GDM1 (cell line): ENCODE measurements at regions not wholly inside any gene's neighbourhood (a gene's known extent, or its start where the extent isn't known, plus 50 kb on each side); places are given as distances from the start of the nearest gene placed in this dataset.

Source experiments
- DNase-seq: peaks from one replicate; lab custom pipeline; 2025; lab: John Stamatoyannopoulos, UW

- DNase-seq: no peak
Measured at GRCh38 chr17:71334048-71334751, 786.6 kb upstream of the SOX9 start.

DNA sequence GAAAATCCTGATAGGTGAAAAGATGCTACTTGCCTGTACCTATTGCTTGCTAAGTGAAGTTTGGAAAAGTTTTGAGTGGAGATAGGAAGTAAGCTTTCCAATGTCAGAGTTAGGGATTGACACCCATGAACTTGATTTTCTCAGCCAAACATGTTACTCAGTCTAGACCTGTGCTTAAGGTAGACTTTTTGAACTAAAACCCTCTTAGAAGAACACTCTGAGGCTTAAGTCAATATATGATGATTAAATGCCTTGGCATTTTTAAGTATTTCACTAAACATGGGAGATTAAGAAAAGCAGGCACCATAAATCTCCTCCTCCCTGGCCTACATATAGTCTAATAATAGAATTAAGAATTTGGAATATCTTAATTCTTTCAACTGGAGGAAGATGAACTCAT lies 785.6 kb upstream of the SOX9 start:
- no peak for DNase-seq

DNA sequence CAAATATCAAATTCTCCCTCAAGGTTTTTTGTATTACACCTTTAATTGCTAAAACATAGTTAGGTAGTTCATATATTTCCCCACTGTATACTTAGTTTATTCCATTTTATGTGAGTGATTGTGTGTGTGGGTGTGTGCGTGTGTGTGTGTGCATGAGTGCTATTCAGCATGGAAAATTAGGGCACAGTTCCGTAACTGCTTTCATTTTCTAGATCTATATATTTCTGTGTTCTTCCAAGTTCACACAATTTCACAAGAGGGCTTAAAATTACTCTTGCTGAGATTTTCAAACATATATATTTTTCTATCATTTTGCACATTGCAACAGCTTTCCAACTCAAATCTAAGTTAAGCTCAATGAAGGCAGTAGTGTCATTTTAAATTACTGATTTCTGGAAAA lies 782.9 kb upstream of the SOX9 start:
- DNase-seq: no peak

DNA sequence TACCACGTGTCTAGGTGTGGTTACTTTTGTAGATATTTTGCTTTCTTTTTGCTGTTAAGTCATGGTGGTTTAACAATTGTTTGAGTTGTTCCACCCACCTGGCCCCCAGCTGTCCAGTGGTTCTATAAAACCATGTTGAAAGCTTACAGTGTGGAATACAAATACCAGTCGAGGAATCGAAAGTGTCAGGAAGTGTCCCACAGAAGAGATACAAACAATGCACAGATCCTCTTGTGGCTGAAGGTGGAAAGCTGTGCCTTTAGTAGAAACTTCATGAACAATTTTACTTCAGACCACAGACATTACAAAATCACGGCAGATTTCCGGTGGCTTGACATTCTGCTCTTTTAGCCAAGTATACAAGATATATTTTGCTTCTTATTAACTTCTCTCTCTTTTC lies 782.4 kb upstream of the SOX9 start:
- DNase-seq: no peak

- no peak for DNase-seq
Measured at GRCh38 chr17:71339206-71339605, 781.6 kb upstream of the SOX9 start.

GRCh38 chr17:71342737-71343136 lies 778.1 kb upstream of the SOX9 start:
- no peak for DNase-seq

DNA sequence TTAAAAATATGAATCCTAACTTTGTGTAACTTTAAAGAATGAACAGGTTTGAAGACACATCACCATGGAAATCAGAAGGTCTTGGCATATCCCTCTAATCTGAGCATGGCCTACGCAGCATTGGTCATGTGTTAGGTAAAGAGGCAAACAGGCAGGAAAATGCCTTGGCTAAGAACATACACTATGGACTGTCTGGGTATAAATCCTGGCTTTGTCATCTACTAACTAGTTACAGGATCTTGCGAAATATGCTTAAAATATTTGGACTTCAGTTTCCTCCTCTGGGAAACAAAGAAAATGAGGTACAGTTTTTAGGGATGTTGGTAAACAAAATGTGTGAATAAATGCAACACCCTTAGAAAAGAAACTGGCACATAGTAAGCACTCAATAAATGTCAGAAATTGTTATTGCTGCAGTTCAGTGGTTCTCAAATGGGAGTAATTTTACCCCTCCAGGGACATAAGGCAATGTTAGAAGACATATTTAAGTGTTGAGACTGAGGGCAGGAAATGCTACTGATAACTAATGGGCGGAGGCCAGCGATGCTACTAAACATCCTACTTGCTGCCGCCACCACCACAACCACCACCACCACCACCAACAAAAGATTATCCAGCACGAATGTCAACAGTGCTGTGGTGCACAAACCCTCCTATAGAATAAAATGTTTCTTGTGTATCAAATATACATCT lies 770.8 kb upstream of the SOX9 start:
- DNase-seq: no peak

GRCh38 chr17:71360301-71360700 lies 760.5 kb upstream of the SOX9 start:
- no peak for DNase-seq

GRCh38 chr17:71361656-71362450 lies 759.0 kb upstream of the SOX9 start:
- no peak for DNase-seq

GRCh38 chr17:71363661-71364060 lies 757.2 kb upstream of the SOX9 start:
- DNase-seq: no peak

- DNase-seq: no peak
Measured at GRCh38 chr17:71371809-71372208, 749.0 kb upstream of the SOX9 start.

GRCh38 chr17:71375948-71376347 lies 744.9 kb upstream of the SOX9 start:
- DNase-seq: no peak

- no peak for DNase-seq
Measured at GRCh38 chr17:71376933-71377332, 743.9 kb upstream of the SOX9 start.

GRCh38 chr17:71378036-71378435 lies 742.8 kb upstream of the SOX9 start:
- no peak for DNase-seq

DNA sequence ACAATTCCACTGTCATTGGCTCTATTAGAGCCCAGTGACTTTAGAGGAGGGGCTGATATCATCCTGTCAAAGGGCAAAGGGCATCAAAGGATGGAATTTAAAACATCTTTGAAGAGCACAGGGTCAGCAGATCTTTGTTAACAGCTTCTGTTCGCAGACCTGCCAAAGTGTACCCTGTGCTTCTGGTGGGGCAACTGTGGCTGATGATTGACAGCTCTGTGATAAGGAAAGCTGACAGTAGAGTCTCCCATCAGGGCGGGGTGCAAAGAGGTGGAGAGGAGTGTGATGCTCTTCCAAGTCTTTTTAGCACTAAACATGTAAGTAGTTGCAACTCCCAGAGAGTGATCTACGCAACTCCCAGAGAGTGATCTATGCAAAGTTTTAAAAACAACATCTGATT lies 742.1 kb upstream of the SOX9 start:
- DNase-seq: no peak

GRCh38 chr17:71379512-71379911 lies 741.3 kb upstream of the SOX9 start:
- no peak for DNase-seq

- no peak for DNase-seq
Measured at GRCh38 chr17:71380535-71380934, 740.3 kb upstream of the SOX9 start.

DNA sequence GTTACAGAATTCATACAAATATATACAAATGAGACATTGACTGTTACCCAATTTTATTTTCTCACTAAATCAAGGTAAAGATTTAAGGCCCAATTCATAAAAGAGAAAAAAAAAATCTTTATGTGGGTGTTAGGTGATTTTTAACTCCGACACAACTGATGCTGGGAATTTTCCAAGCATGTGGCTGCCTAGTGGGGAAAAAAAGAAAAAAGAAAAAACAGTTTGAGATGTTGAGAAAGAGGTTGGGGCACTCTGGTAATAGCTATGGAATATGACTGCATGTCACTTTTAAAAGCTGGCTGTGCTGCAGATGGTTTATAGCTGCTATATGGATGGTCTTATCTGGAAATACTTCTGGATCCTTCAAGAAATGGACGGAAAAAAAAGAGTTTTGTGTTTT lies 739.9 kb upstream of the SOX9 start:
- DNase-seq: no peak

DNA sequence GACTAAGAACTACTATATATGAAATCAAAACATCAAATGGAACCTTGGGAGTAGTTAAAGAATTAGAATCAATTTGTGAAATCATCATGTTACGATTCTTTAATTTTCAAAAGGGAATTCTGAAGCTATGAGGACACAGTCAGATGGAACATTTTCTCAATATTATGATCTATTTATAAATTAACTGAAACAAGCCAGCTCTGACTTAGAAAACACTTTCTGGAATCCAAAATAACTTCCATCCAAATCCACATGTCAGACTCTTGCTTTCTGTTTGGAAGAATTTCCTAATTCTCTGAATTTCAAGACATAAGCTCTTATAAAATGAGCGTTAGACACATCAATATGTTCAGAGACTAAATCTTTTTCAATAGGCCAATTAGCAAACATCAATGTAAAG lies 737.7 kb upstream of the SOX9 start:
- no peak for DNase-seq

GRCh38 chr17:71387456-71387855 lies 733.4 kb upstream of the SOX9 start:
- no peak for DNase-seq

DNA sequence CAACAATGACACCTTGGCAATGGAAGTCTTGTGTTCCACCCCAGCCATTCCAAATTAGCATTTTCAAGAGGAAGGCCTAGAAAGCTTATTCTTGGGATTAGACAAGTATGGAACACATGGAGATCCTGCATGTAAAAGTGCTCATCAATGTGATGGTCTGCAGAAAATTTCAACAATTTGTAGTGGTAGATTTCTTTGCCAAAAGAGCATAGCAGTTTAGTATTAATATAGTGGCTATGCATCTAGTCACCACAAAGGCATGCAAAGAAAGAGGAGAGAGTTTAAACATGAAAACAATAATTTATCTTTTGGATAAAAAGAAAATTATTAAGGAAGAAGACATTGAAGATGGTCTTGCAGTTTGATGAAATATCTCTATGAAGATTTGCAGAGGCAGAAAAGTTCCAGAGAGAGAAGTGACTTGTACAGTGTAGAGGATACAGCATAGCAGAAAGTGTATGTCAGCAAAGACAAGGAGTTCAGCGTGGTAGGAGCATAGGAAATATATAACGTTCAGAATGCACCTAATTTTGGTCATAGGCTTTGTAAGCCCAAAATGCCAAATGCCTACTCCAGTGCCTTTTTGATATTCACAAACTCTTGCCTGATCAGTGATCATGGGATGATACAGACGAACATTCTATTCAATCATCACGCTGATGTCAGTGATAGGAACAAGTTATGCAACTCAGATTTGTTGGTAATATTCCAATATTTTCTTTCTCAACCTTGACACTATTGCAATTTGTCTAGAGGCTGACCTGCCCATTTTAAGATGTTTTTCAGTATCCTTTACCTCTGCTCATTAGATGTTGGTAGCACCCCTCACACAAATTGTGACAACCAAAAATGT lies 727.9 kb upstream of the SOX9 start:
- no peak for DNase-seq

DNA sequence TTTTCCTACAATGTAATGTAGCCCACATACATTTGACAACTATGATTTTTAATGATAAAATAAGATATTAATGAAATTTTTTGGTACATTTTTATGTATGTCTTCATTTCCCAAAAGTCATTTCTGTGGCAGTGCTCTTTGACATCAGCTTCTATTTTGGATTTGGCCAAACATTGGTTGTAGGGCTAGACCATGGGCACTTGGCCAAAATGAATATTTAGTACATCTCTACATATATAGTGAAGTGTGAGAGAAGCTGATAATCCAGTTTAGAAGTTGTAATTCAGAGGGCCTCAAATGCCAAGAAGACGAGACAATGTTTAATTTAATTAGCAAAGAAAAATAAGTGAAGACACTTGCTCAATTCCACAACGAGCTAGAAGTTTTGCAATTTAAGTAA lies 724.9 kb upstream of the SOX9 start:
- DNase-seq: no peak
